GM10266 (cell line): ENCODE measurements at regions not wholly inside any gene's neighbourhood (a gene's known extent, or its start where the extent isn't known, plus 50 kb on each side); places are given as distances from the start of the nearest gene placed in this dataset.

Experiments
- DNase-seq: peaks from one replicate; pipeline ENCODE4 v3.0.0; 2012; ENCODE audit errors: extremely low spot score
- TF ChIP-seq, protein P1 (sequence below): IDR thresholded peaks from 2 replicates; pipeline ENCODE4 v1.5.1; 2012; ENCODE audit warnings: mild to moderate bottlenecking, low read depth; ENCODE audit not compliant: control insufficient read depth, insufficient read depth; ENCODE audit errors: missing control alignments

DNA sequence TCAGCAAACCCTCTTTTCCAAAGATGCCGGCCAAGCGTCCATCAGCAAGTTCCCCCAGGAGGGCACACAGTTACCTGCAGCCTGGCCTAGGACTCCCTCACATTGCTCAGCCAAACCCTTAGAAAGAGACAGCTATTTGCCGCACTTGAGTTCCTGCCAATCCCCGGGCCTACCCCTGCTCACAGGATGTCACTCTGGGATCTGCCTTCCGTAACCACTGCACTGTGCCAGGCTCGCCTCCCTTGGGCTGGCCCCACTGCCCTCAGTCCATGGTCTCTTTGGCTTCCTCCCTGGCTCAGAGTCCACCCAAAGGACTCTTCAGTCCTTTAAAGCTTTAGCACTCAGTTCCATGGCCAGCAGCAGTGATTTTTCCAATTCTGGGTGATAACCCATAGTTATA is 128.3 kb downstream of the NSG2 start:
- no peak for DNase-seq
- TF ChIP-seq, protein P1, sequence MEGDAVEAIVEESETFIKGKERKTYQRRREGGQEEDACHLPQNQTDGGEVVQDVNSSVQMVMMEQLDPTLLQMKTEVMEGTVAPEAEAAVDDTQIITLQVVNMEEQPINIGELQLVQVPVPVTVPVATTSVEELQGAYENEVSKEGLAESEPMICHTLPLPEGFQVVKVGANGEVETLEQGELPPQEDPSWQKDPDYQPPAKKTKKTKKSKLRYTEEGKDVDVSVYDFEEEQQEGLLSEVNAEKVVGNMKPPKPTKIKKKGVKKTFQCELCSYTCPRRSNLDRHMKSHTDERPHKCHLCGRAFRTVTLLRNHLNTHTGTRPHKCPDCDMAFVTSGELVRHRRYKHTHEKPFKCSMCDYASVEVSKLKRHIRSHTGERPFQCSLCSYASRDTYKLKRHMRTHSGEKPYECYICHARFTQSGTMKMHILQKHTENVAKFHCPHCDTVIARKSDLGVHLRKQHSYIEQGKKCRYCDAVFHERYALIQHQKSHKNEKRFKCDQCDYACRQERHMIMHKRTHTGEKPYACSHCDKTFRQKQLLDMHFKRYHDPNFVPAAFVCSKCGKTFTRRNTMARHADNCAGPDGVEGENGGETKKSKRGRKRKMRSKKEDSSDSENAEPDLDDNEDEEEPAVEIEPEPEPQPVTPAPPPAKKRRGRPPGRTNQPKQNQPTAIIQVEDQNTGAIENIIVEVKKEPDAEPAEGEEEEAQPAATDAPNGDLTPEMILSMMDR: no peak

DNA sequence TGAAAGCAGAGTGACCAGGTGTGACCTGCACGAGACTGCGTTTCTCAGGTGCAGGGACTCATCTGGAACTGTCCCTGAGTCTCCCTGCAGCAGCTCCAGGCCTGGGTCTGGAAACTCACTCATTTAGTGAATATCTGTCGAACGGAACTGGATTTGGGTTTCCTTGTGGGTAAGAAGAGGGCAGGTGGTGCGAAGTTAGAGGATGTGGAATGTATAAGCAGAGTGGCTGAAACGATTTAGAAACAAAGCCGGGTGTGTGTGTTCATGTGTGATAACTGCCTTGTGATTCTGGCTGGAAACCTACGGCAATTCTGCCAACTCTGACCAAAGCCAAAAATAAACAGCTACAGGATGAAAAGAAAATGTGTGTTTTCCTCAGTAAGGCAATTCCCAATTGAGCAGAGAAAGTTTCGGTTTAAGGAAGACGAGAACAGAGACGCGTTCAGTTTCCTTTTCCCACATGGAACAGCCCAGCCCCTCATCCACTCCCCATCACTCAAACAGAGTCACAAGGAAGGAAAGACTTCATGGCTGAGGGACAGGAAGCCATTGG is 130.3 kb downstream of the NSG2 start:
- DNase-seq: no peak

DNA sequence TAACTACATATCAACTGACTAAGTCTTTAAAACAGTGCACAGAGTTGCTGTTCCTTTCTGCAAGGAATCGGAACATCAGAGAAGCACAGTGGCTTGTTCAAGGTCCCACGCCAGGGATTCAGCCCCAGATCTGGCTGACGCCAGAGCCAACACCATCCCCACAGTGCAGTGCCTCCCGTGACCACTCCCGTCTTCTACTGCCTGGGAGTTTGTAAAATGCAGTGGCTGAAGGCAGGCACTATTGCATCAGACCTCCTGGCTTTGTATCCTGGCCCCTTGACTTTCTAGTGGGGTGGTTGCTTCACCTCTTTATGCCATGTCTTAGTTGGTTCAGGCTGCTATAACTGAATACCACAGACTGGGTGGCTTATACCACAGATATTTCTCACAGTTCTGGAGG is 131.0 kb downstream of the NSG2 start:
- no peak for DNase-seq
- TF ChIP-seq, protein P1: no peak

More for the DNA sequence above, 130.3 kb downstream of the NSG2 start:
- TF ChIP-seq, protein P1: no peak

DNA sequence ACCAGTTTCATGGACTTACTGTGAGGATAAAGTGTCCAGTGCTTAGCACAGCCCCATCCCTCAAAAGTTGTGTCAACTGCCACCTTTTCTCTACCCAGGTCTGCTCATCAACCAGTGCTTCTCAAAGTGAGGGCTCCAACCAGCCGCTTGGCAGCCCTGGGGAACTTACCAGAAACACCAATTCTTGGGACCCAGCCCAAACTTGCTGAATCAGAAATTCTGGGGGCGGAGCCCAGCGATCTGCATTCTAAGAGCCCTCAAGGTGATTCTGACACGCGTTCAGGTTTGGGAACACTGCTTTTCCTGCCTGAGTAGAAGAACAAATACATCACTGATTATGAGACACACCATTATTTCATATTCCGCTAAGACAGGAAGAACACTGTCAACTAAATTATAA is 132.0 kb downstream of the NSG2 start:
- TF ChIP-seq, protein P1: no peak
- no peak for DNase-seq

DNA sequence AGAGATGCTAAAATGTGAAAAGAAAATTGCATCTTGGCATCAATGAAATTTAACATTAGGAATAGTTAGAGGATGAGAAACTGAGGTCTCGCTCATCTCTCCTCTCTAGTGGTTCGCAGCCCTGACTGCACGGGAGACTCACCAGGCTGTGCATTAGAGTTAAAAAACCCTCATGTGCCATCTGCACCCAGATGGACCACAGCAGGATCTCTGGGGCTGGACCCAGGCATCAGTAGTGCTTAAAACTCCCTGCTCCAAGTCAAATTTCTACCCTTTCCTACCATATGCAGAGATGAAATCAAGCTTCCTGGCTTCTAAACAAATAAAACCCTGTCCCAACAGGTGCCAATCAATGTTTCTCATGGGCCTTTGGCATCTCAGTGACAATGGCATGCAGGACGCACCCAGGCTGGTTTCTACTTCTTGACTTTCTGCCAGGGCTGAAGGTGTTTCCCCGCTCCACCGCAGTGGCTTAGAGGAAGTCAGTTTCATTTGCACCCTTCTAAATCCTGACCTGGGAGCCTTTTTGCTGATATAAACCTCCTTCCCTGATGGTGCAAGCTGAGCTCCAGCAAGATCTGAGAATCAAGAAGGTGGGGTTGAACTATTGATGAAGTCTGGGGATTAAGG is 132.6 kb downstream of the NSG2 start:
- TF ChIP-seq, protein P1: no peak
- DNase-seq: no peak

DNA sequence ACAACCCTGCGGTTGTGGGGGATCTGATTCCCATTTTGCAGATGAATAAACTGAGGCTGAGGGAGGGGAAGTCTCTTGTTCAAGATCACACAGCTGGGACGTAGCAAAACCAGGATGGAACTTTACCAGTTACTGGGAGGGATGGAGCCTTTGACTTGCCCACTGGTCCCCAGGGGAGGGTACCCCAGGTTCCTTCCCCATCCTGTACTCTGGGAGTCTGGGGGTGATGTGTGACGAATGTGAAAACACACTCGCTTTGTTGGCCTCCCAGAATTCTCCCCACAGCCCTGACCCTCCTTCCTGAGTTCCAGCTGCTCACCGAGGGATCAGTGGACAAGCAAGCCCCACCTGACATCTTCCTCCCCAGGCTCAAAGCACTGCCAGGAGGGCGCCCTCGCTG is 135.1 kb downstream of the NSG2 start:
- TF ChIP-seq, protein P1: no peak
- DNase-seq: no peak

DNA sequence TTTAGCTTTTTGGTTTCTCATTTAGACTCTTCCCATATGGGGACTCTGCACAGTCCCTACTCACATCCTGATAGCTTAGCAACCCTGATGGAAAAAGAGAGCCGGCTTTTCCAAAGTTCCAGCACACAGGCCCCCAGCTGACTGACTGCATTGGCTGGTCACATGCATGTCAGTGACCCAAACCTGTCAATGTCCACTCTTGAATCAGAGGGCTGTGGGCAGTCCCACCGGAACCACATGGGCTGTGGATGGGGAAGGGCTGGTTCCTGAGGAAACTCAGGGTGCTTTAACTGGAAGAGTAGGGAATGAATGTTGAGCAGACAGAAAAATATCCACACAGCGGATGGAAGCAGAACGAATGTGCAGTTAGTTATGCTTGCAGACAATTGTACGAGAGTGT is 136.6 kb downstream of the NSG2 start:
- DNase-seq: no peak
- TF ChIP-seq, protein P1: no peak
